NCI-H524 treated with DMSO at 0.1 percent for 48 hours (cell line): ENCODE measurements at regions not wholly inside any gene's neighbourhood (a gene's known extent, or its start where the extent isn't known, plus 50 kb on each side); places are given as distances from the start of the nearest gene placed in this dataset.

Experiments
- DNase-seq: peaks from one replicate; lab custom pipeline; 2025; lab: John Stamatoyannopoulos, UW

DNA sequence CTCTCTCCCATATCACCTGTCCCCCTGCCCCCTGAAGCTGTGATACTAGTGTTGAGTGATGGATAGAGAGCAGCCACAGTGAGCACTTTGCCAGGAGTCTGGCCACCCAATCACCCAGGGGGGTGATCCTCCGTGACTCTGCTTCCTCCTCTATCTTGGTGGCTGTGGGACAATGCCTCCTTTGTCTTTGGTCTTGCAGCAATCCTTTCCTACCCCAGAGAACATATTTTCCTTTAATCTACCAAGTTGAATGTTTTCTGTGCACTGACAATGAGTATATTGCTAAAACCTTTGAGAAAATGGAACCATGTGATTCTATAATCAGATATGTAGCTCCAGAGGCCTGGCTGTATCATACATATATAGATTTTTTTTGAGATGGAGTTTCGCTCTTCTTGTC lies 58.1 kb upstream of the HEPHL1 start:
- no peak for DNase-seq

DNA sequence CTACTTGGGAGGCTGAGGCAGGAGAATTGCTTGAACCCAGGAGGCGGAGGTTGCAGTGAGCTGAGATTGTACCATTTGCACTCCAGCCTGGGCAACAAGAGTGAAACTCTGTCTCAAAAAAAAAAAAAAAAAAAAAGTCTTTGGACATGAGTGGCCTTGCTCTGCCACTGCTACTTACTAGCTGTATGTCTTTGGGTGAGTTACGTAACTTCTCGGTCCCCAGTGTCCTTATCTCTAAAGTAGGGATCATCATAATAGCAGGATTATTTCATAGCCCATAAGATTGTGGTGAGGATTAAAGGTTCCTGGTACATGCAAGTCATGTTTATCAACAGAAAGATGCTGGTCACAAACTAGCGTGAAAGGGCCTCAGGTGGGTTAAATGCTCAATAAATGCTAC lies 53.9 kb upstream of the HEPHL1 start:
- no peak for DNase-seq

- no peak for DNase-seq
These were observed 53.2 kb upstream of the HEPHL1 start for GRCh38 chr11:93967944-93968343.

- DNase-seq, result no peak
These were observed 50.9 kb upstream of the HEPHL1 start for GRCh38 chr11:93969925-93970922.
